RWPE1 (cell line): ENCODE measurements at regions not wholly inside any gene's neighbourhood (a gene's known extent, or its start where the extent isn't known, plus 50 kb on each side); places are given as distances from the start of the nearest gene placed in this dataset.
A peak's percentile ranks its signal among the peaks of the same experiment; 100 is the strongest.
"Not testable (repeated sequence)": the region's sequence is repeated elsewhere in the genome, so short reads cannot be mapped to it uniquely, and the experiment has no call there.

Source experiments
- CTCF ChIA-PET: fragments of 350-600 bp; sonication (Branson Sonifier 250); formaldehyde crosslinking; extraction: SDS; loops from one replicate; lab custom pipeline; 2021; lab: Yijun Ruan, JAX
- POLR2A ChIA-PET: fragments of 400-600 bp; formaldehyde crosslinking; extraction: SDS; loops from one replicate; lab custom pipeline; 2020; ENCODE audit warnings: antibody characterized with exemption; ENCODE audit not compliant: low non-redundant PET; lab: Yijun Ruan, JAX
- DNase-seq: peaks from one replicate; pipeline ENCODE4 v3.0.0; 2012; ENCODE audit warnings: low spot score
- H3K27ac ChIP-seq: fragments of 450-650 bp; 2 replicates; pipeline ENCODE4 v1.5.1; 2017
- CTCF ChIP-seq: fragments of 450-650 bp; conservative IDR thresholded peaks from 2 replicates; pipeline ENCODE4 v1.5.1; 2017; ENCODE audit warnings: low read depth, mild to moderate bottlenecking

GRCh38 chr1:161454865-161455707 lies 50.2 kb upstream of the FCGR2A start:
- CTCF ChIA-PET, DNase-seq, H3K27ac ChIP-seq, POLR2A ChIA-PET: not testable (repeated sequence)

- POLR2A ChIA-PET, DNase-seq, CTCF ChIA-PET, H3K27ac ChIP-seq: not testable (repeated sequence)
Observed at GRCh38 chr1:161453950-161454864, 51.0 kb upstream of the FCGR2A start.

- DNase-seq, CTCF ChIA-PET, H3K27ac ChIP-seq, POLR2A ChIA-PET: not testable (repeated sequence)
Observed at GRCh38 chr1:161451698-161452348, 53.4 kb upstream of the FCGR2A start.

GRCh38 chr1:161447760-161448332 lies 57.4 kb upstream of the FCGR2A start:
- POLR2A ChIA-PET, H3K27ac ChIP-seq, DNase-seq, CTCF ChIA-PET: not testable (repeated sequence)

GRCh38 chr1:161447040-161447759 lies 58.1 kb upstream of the FCGR2A start:
- POLR2A ChIA-PET, DNase-seq, H3K27ac ChIP-seq, CTCF ChIA-PET: not testable (repeated sequence)

- DNase-seq, CTCF ChIA-PET, POLR2A ChIA-PET, H3K27ac ChIP-seq: not testable (repeated sequence)
Observed at GRCh38 chr1:161444725-161445124, 60.5 kb upstream of the FCGR2A start.

- POLR2A ChIA-PET, H3K27ac ChIP-seq, CTCF ChIA-PET, DNase-seq: not testable (repeated sequence)
Observed at GRCh38 chr1:161444255-161444654, 61.0 kb upstream of the FCGR2A start.

GRCh38 chr1:161440312-161440894 lies 64.9 kb upstream of the FCGR2A start:
- no peak overlapping the region for H3K27ac ChIP-seq
- peak; percentile 71 for TF ChIP-seq CTCF
- CTCF ChIA-PET = interaction anchor here (0.6 to 1.3 kb wide), 6 partner anchors 11 to 252 kb away, joined by 3 to 6 read pairs (median 4); no protein-coding TSS in a partner anchor
- POLR2A ChIA-PET = interaction anchor here (0.6 kb wide), 1 partner anchor 16 kb away, joined by 3 read pairs; no protein-coding TSS in a partner anchor
- DNase-seq = peak; percentile 69
